ENCODE measurements at regions not wholly inside any gene's neighbourhood (a gene's known extent, or its start where the extent isn't known, plus 50 kb on each side); places are given as distances from the start of the nearest gene placed in this dataset.

DNA sequence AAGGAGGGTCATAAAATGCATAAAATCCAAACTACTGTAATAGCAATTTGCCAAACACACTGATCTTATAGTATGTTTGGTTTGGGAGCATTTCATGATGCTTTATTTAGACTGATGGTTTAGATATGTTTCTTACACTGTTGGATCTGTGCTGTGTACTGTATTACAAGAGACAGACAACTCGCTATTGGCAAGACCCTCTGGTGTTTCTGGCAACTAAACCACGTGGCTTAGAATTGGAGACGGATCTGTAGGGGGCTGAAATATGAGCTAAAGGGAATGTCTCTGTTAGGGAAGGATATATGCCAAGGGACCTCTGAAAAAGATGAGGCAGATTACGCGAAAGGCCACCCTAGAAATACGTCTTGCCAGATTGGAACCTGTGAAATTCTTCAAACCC lies 208.7 kb downstream of the BARX2 start:
- H4K20me1 ChIP-seq (ENCODE audit: insufficient read depth, low read length), result no peaks in the 10 kb centered on the region
- no peaks in the 10 kb centered on the region for H3K79me1 ChIP-seq (ENCODE audit: low read depth in 1 of 2, low read length in 2 of 2)
- H3K9me3 ChIP-seq (ENCODE audit: control insufficient read depth, insufficient read depth, low read length), result no peaks in the 10 kb centered on the region
- no peak overlapping the region for H4K8ac ChIP-seq (ENCODE audit: low read depth in 2 of 2, low read length in 2 of 2)
- no peak overlapping the region for H2AFZ ChIP-seq (replicated peaks; ENCODE audit: low read length, poor library complexity)
- ChIA-PET POLR2A (ENCODE audit: unreplicated experiment) (no interaction called here), CTCF (no interaction called here)
- dilution Hi-C loops (cut with HindIII; ENCODE audit: low sequenced_read_pairs, unreplicated experiment) (no loop called here), in situ Hi-C loops (cut with MboI; ENCODE audit: low sequenced_read_pairs) (no loop called here), intact Hi-C loops (cut with micrococcal nuclease) (no loop called here)
- no peak for TF ChIP-seq MAZ (IDR thresholded peaks at IDR 0.05; ENCODE audit: borderline replicate concordance, low read depth, low read length)
- TF ChIP-seq FOS (IDR thresholded peaks at IDR 0.05; ENCODE audit: low read depth, low read length), result no peak
- BruUV-seq (replicated peaks), result no TSS peak
- no peak overlapping the region for H2BK5ac ChIP-seq (ENCODE audit: low read depth, low read length, poor library complexity, severe bottlenecking)
- no peak overlapping the region for H3K23ac ChIP-seq (ENCODE audit: low read depth, low read length)
- H3K36me3 ChIP-seq (ENCODE audit: control insufficient read depth, insufficient read depth, low read length), result no peaks in the 10 kb centered on the region
- H3K4me1 ChIP-seq (ENCODE audit: control insufficient read depth, insufficient read depth, low read length), result no peaks in the 10 kb centered on the region
- 13% methylated on average over 3 of the region's 6 CpGs; no CpG with 5 or more reads in 1 of the 2 experiments for WGBS, 2 experiments (ENCODE audit: extremely low coverage in 2 of 2, insufficient read length in 1 of 2)
- H3K18ac ChIP-seq (ENCODE audit: low read depth, low read length), result no peak overlapping the region
- no peak overlapping the region for H4K5ac ChIP-seq (ENCODE audit: low read depth, low read length)
- no peak overlapping the region for H2BK15ac ChIP-seq (ENCODE audit: low read depth, low read length)
- no peak overlapping the region for H3K9ac ChIP-seq (ENCODE audit: low read depth, low read length)
- no peak overlapping the region for H2BK120ac ChIP-seq (ENCODE audit: low read depth, low read length)
- H3K27ac ChIP-seq (ENCODE audit: insufficient read depth, low read length), result no peak overlapping the region
- ATAC-seq (ENCODE audit: low read depth) (no peak), DNase-seq (no peak)
- H3K56ac ChIP-seq (ENCODE audit: extremely low read depth, insufficient read depth, low read length), result no peak overlapping the region
- no peak overlapping the region for H3K4ac ChIP-seq (ENCODE audit: low read depth, low read length)
- H3K27me3 ChIP-seq (ENCODE audit: control insufficient read depth, insufficient read depth, low read length), result no peaks in the 10 kb centered on the region
- H2BK20ac ChIP-seq (ENCODE audit: low read depth, low read length), result no peak overlapping the region
- no peak overlapping the region for H2AK5ac ChIP-seq (ENCODE audit: low read depth, low read length)
- no peak overlapping the region for H3K4me2 ChIP-seq (ENCODE audit: low read depth, low read length)
- H3K9me1 ChIP-seq (ENCODE audit: insufficient read depth, low read length), result no peaks in the 10 kb centered on the region
- H3K4me3 ChIP-seq (ENCODE audit: insufficient read depth, low read depth, low read length), result no peak overlapping the region
- H4K91ac ChIP-seq (ENCODE audit: insufficient read depth, low read depth, low read length), result no peak overlapping the region
- H3K14ac ChIP-seq (replicated peaks; ENCODE audit: low read depth, low read length), result no peak overlapping the region
- H2AK9ac ChIP-seq (replicated peaks; ENCODE audit: low read depth, low read length, poor library complexity), result no peak overlapping the region

Data from IMR-90 (cell line).